GM23338 (cell line): ENCODE measurements at regions not wholly inside any gene's neighbourhood (a gene's known extent, or its start where the extent isn't known, plus 50 kb on each side); places are given as distances from the start of the nearest gene placed in this dataset.

Experiments
- ATAC-seq: fragments of 200-7000 bp; cut with Tn5 transposase; 3 replicates; pipeline ENCODE4 v1.9.1; 2020
- DNase-seq: peaks from one replicate; pipeline ENCODE4 v3.0.0-alpha.2; 2015; ENCODE audit warnings: low spot score
- H2AFZ ChIP-seq: fragments of 200-600 bp; sonication (generic); 2 replicates; pipeline ENCODE4 v1.8.0; 2016; ENCODE audit warnings: antibody characterized with exemption, mild to moderate bottlenecking, moderate library complexity
- H3F3A ChIP-seq: fragments of 200-600 bp; sonication (generic); replicated peaks from 2 replicates; pipeline ENCODE4 v1.8.0; 2017; ENCODE audit warnings: antibody characterized with exemption, mixed run types, low read depth
- H3K27ac ChIP-seq: fragments of 200-600 bp; sonication (generic); 2 replicates; pipeline ENCODE4 v1.6.1; 2016; ENCODE audit warnings: low read depth
- H3K27me3 ChIP-seq: fragments of 200-600 bp; sonication (generic); 2 replicates; pipeline ENCODE4 v1.8.0; 2016; ENCODE audit warnings: mild to moderate bottlenecking, mixed run types, moderate library complexity; ENCODE audit not compliant: insufficient read depth
- H3K36me3 ChIP-seq: fragments of 200-600 bp; sonication (generic); 2 replicates; pipeline ENCODE4 v1.8.0; 2016; ENCODE audit warnings: mild to moderate bottlenecking; ENCODE audit not compliant: insufficient read depth
- H3K4me1 ChIP-seq: fragments of 200-600 bp; sonication (generic); 2 replicates; pipeline ENCODE4 v1.8.0; 2016; ENCODE audit warnings: mild to moderate bottlenecking, moderate library complexity; ENCODE audit not compliant: insufficient read depth
- H3K4me2 ChIP-seq: fragments of 200-600 bp; sonication (generic); 2 replicates; pipeline ENCODE4 v1.7.1; 2017; ENCODE audit warnings: mixed run types
- H3K4me3 ChIP-seq: fragments of 200-600 bp; sonication (generic); 2 replicates; pipeline ENCODE4 v1.6.1; 2016; ENCODE audit warnings: mixed run types
- H3K79me2 ChIP-seq: fragments of 200-600 bp; sonication (generic); replicated peaks from 2 replicates; pipeline ENCODE4 v1.8.0; 2017; ENCODE audit warnings: mild to moderate bottlenecking; ENCODE audit not compliant: insufficient read depth
- H3K9me2 ChIP-seq: fragments of 200-600 bp; sonication (generic); 2 replicates; pipeline ENCODE4 v1.8.0; 2017; ENCODE audit not compliant: insufficient read depth
- H4K20me1 ChIP-seq: fragments of 200-600 bp; sonication (generic); replicated peaks from 2 replicates; pipeline ENCODE4 v1.8.0; 2017; ENCODE audit warnings: mild to moderate bottlenecking; ENCODE audit not compliant: insufficient read depth
- H3K27ac Mint-ChIP-seq: 2 replicates; pipeline ENCODE4 v1.8.0; 2020; ENCODE audit warnings: inconsistent platforms, mild to moderate bottlenecking, moderate library complexity, mixed read lengths
- H3K27me3 Mint-ChIP-seq: 3 replicates; pipeline ENCODE4 v1.8.0; 2022; ENCODE audit warnings: low read depth, mild to moderate bottlenecking, moderate library complexity, mixed read lengths, inconsistent platforms; ENCODE audit not compliant: insufficient read depth, poor library complexity
- H3K36me3 Mint-ChIP-seq: 3 replicates; pipeline ENCODE4 v1.8.0; 2021; ENCODE audit warnings: low read depth, mild to moderate bottlenecking, inconsistent platforms, moderate library complexity, mixed read lengths
- H3K4me1 Mint-ChIP-seq: 3 replicates; pipeline ENCODE4 v1.8.0; 2020; ENCODE audit warnings: mild to moderate bottlenecking, inconsistent platforms, mixed read lengths
- H3K4me3 Mint-ChIP-seq: 3 replicates; pipeline ENCODE4 v1.8.0; 2021; ENCODE audit warnings: moderate library complexity, mild to moderate bottlenecking, inconsistent platforms, mixed read lengths
- H3K9me3 Mint-ChIP-seq: 3 replicates; pipeline ENCODE4 v1.8.0; 2020; ENCODE audit warnings: moderate library complexity, mild to moderate bottlenecking, inconsistent platforms, mixed read lengths
- CREB1 ChIP-seq: fragments of 250-450 bp; sonication (Bioruptor Pico); IDR thresholded peaks from 2 replicates; pipeline ENCODE4 v1.5.0; 2020; ENCODE audit warnings: low read depth, mild to moderate bottlenecking, moderate library complexity
- EZH2 ChIP-seq: fragments of 200-600 bp; sonication (generic); IDR thresholded peaks from one replicate; pipeline ENCODE4 v1.8.0; 2017; ENCODE audit warnings: antibody characterized with exemption, mild to moderate bottlenecking, low read depth; ENCODE audit not compliant: unreplicated experiment
- EZH2phosphoT487 ChIP-seq: fragments of 200-600 bp; sonication (generic); IDR thresholded peaks from one replicate; pipeline ENCODE4 v1.8.1; 2018; ENCODE audit warnings: antibody characterized with exemption; ENCODE audit not compliant: unreplicated experiment
- JUNB ChIP-seq: IDR thresholded peaks from one replicate; pipeline ENCODE4 v1.6.1; 2016; ENCODE audit warnings: antibody characterized with exemption; ENCODE audit not compliant: unreplicated experiment
- NANOG ChIP-seq: IDR thresholded peaks from 2 replicates; pipeline ENCODE4 v1.6.1; 2016; ENCODE audit warnings: antibody characterized with exemption, borderline replicate concordance
- POLR2AphosphoS5 ChIP-seq: IDR thresholded peaks from 2 replicates; pipeline ENCODE4 v1.6.1; 2016; ENCODE audit warnings: antibody characterized with exemption, low read depth
- STAT1 ChIP-seq: IDR thresholded peaks from one replicate; pipeline ENCODE4 v1.6.1; 2016; ENCODE audit warnings: antibody characterized with exemption; ENCODE audit not compliant: unreplicated experiment
- ZNF114 ChIP-seq: fragments of 250-450 bp; sonication (Bioruptor Pico); IDR thresholded peaks from 2 replicates; pipeline ENCODE4 v1.5.0; 2020; ENCODE audit warnings: mild to moderate bottlenecking, moderate library complexity
- ZNF331 ChIP-seq: fragments of 250-450 bp; sonication (Bioruptor Pico); IDR thresholded peaks from 2 replicates; pipeline ENCODE4 v1.5.0; 2020; ENCODE audit warnings: low read depth, mild to moderate bottlenecking, moderate library complexity
- TF ChIP-seq, protein P1 (sequence below): IDR thresholded peaks from one replicate; pipeline ENCODE4 v1.6.1; 2018; ENCODE audit warnings: antibody characterized with exemption; ENCODE audit not compliant: unreplicated experiment
- TF ChIP-seq, protein P2 (sequence below), 2 experiments: fragments of 200-600 bp in 1 of 2; sonication (generic) in 1 of 2; conservative IDR thresholded peaks; 2 replicates each; pipeline versions ENCODE4 v1.5.1 to v1.6.1; 2016 to 2017; ENCODE audit warnings: antibody characterized with exemption in 2 of 2, low read depth in 2 of 2, mild to moderate bottlenecking in 2 of 2, moderate library complexity in 1 of 2
- TF ChIP-seq, protein P3 (sequence below): IDR thresholded peaks from 2 replicates; pipeline ENCODE4 v1.6.1; 2016; ENCODE audit warnings: antibody characterized with exemption
- TF ChIP-seq, protein P4 (sequence below): fragments of 250-450 bp; sonication (Bioruptor Pico); IDR thresholded peaks from 2 replicates; pipeline ENCODE4 v1.5.0; 2020; ENCODE audit warnings: mild to moderate bottlenecking, moderate library complexity

DNA sequence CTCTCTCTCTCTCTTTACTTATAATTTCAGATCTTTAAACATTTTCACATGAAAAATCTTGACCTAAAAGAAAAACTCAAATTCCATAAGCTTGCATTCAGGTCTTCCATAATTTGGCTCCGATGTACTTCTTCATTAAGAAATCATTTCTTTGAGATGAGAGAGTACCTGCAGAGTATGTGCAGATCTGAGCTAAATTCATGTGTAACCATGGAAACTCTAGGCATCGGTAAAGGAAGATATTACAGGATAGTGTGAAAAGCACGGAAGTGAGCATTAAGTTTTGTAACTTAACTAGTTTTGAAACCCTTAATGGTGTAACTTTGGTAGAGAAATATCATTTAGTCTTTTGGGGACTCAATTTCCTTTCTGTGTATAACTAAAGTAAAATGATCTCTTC lies 295.9 kb upstream of the SOX4 start:
- Histone ChIP-seq H2AFZ (no peak overlapping the region), H3K27me3 (no peaks in the 10 kb centered on the region), H3K36me3 (no peaks in the 10 kb centered on the region), H4K20me1 (no peaks in the 10 kb centered on the region), H3K4me3 (no peak overlapping the region), H3K4me1 (no peaks in the 10 kb centered on the region), H3K9me2 (no peaks in the 10 kb centered on the region), H3K27ac (no peak overlapping the region), H3K79me2 (no peaks in the 10 kb centered on the region), H3F3A (no peaks in the 10 kb centered on the region), H3K4me2 (no peak overlapping the region)
- H3K36me3 Mint-ChIP-seq: no peaks in the 10 kb centered on the region; the same call in 2 of the 3 replicates
- no peak for ATAC-seq
- H3K27ac Mint-ChIP-seq: no peak overlapping the region
- no peak overlapping the region for H3K4me3 Mint-ChIP-seq
- TF ChIP-seq JUNB: no peak
- no peak for TF ChIP-seq NANOG
- TF ChIP-seq, protein P1, sequence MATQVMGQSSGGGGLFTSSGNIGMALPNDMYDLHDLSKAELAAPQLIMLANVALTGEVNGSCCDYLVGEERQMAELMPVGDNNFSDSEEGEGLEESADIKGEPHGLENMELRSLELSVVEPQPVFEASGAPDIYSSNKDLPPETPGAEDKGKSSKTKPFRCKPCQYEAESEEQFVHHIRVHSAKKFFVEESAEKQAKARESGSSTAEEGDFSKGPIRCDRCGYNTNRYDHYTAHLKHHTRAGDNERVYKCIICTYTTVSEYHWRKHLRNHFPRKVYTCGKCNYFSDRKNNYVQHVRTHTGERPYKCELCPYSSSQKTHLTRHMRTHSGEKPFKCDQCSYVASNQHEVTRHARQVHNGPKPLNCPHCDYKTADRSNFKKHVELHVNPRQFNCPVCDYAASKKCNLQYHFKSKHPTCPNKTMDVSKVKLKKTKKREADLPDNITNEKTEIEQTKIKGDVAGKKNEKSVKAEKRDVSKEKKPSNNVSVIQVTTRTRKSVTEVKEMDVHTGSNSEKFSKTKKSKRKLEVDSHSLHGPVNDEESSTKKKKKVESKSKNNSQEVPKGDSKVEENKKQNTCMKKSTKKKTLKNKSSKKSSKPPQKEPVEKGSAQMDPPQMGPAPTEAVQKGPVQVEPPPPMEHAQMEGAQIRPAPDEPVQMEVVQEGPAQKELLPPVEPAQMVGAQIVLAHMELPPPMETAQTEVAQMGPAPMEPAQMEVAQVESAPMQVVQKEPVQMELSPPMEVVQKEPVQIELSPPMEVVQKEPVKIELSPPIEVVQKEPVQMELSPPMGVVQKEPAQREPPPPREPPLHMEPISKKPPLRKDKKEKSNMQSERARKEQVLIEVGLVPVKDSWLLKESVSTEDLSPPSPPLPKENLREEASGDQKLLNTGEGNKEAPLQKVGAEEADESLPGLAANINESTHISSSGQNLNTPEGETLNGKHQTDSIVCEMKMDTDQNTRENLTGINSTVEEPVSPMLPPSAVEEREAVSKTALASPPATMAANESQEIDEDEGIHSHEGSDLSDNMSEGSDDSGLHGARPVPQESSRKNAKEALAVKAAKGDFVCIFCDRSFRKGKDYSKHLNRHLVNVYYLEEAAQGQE: no peak
- TF ChIP-seq, protein P2, sequence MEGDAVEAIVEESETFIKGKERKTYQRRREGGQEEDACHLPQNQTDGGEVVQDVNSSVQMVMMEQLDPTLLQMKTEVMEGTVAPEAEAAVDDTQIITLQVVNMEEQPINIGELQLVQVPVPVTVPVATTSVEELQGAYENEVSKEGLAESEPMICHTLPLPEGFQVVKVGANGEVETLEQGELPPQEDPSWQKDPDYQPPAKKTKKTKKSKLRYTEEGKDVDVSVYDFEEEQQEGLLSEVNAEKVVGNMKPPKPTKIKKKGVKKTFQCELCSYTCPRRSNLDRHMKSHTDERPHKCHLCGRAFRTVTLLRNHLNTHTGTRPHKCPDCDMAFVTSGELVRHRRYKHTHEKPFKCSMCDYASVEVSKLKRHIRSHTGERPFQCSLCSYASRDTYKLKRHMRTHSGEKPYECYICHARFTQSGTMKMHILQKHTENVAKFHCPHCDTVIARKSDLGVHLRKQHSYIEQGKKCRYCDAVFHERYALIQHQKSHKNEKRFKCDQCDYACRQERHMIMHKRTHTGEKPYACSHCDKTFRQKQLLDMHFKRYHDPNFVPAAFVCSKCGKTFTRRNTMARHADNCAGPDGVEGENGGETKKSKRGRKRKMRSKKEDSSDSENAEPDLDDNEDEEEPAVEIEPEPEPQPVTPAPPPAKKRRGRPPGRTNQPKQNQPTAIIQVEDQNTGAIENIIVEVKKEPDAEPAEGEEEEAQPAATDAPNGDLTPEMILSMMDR (conservative IDR thresholded peaks at IDR 0.05; ENCODE audit: low read depth in 2 of 2): no peak
- TF ChIP-seq POLR2AphosphoS5: no peak
- no peak for TF ChIP-seq ZNF114 (CRISPR knock-in tag)
- TF ChIP-seq ZNF331: no peak
- TF ChIP-seq, protein P3, sequence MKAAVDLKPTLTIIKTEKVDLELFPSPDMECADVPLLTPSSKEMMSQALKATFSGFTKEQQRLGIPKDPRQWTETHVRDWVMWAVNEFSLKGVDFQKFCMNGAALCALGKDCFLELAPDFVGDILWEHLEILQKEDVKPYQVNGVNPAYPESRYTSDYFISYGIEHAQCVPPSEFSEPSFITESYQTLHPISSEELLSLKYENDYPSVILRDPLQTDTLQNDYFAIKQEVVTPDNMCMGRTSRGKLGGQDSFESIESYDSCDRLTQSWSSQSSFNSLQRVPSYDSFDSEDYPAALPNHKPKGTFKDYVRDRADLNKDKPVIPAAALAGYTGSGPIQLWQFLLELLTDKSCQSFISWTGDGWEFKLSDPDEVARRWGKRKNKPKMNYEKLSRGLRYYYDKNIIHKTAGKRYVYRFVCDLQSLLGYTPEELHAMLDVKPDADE: no peak
- no peak for TF ChIP-seq EZH2phosphoT487
- no peak for TF ChIP-seq STAT1
- TF ChIP-seq CREB1 (CRISPR knock-in tag): no peak
- no peak for TF ChIP-seq EZH2
- TF ChIP-seq, protein P4, sequence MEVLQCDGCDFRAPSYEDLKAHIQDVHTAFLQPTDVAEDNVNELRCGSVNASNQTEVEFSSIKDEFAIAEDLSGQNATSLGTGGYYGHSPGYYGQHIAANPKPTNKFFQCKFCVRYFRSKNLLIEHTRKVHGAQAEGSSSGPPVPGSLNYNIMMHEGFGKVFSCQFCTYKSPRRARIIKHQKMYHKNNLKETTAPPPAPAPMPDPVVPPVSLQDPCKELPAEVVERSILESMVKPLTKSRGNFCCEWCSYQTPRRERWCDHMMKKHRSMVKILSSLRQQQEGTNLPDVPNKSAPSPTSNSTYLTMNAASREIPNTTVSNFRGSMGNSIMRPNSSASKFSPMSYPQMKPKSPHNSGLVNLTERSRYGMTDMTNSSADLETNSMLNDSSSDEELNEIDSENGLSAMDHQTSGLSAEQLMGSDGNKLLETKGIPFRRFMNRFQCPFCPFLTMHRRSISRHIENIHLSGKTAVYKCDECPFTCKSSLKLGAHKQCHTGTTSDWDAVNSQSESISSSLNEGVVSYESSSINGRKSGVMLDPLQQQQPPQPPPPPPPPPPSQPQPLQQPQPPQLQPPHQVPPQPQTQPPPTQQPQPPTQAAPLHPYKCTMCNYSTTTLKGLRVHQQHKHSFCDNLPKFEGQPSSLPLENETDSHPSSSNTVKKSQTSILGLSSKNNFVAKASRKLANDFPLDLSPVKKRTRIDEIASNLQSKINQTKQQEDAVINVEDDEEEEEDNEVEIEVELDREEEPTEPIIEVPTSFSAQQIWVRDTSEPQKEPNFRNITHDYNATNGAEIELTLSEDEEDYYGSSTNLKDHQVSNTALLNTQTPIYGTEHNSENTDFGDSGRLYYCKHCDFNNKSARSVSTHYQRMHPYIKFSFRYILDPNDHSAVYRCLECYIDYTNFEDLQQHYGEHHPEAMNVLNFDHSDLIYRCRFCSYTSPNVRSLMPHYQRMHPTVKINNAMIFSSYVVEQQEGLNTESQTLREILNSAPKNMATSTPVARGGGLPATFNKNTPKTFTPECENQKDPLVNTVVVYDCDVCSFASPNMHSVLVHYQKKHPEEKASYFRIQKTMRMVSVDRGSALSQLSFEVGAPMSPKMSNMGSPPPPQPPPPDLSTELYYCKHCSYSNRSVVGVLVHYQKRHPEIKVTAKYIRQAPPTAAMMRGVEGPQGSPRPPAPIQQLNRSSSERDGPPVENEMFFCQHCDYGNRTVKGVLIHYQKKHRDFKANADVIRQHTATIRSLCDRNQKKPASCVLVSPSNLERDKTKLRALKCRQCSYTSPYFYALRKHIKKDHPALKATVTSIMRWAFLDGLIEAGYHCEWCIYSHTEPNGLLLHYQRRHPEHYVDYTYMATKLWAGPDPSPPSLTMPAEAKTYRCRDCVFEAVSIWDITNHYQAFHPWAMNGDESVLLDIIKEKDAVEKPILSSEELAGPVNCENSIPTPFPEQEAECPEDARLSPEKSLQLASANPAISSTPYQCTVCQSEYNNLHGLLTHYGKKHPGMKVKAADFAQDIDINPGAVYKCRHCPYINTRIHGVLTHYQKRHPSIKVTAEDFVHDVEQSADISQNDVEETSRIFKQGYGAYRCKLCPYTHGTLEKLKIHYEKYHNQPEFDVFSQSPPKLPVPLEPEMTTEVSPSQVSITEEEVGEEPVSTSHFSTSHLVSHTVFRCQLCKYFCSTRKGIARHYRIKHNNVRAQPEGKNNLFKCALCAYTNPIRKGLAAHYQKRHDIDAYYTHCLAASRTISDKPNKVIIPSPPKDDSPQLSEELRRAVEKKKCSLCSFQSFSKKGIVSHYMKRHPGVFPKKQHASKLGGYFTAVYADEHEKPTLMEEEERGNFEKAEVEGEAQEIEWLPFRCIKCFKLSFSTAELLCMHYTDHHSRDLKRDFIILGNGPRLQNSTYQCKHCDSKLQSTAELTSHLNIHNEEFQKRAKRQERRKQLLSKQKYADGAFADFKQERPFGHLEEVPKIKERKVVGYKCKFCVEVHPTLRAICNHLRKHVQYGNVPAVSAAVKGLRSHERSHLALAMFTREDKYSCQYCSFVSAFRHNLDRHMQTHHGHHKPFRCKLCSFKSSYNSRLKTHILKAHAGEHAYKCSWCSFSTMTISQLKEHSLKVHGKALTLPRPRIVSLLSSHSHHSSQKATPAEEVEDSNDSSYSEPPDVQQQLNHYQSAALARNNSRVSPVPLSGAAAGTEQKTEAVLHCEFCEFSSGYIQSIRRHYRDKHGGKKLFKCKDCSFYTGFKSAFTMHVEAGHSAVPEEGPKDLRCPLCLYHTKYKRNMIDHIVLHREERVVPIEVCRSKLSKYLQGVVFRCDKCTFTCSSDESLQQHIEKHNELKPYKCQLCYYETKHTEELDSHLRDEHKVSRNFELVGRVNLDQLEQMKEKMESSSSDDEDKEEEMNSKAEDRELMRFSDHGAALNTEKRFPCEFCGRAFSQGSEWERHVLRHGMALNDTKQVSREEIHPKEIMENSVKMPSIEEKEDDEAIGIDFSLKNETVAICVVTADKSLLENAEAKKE (CRISPR knock-in tag): no peak
- DNase-seq: no peak
- no peaks in the 10 kb centered on the region for H3K4me1 Mint-ChIP-seq
- peaks cover 2% of the 10 kb centered on the region for H3K27me3 Mint-ChIP-seq
- peaks cover 7% of the 10 kb centered on the region; the same call in 2 of the 3 replicates for H3K9me3 Mint-ChIP-seq
